Cardiac muscle cell (in vitro differentiated cells and primary cell): ENCODE measurements at regions not wholly inside any gene's neighbourhood (a gene's known extent, or its start where the extent isn't known, plus 50 kb on each side); places are given as distances from the start of the nearest gene placed in this dataset.

Experiments
- DNase-seq, 2 donors: peaks; one replicate each; pipeline versions ENCODE4 v3.0.0 to v3.0.0-alpha.2; 2010 to 2017; ENCODE audit warnings: low read depth in 1 of 2, low spot score in 1 of 2
- H3K27ac ChIP-seq: fragments of 200-600 bp; sonication (generic); 2 replicates; pipeline ENCODE4 v1.5.1; 2016
- H3K27me3 ChIP-seq: fragments of 200-600 bp; sonication (generic); 2 replicates; pipeline ENCODE4 v1.6.0; 2016; ENCODE audit warnings: control low read depth
- H3K36me3 ChIP-seq: fragments of 200-600 bp; sonication (generic); 2 replicates; pipeline ENCODE4 v1.5.1; 2016; ENCODE audit warnings: control low read depth
- H3K4me1 ChIP-seq: fragments of 200-600 bp; sonication (generic); 2 replicates; pipeline ENCODE4 v1.8.1; 2017; ENCODE audit warnings: low read depth, mild to moderate bottlenecking, mixed run types
- H3K4me3 ChIP-seq: fragments of 200-600 bp; sonication (generic); 2 replicates; pipeline ENCODE4 v1.5.1; 2016; ENCODE audit warnings: mild to moderate bottlenecking
- H3K9me3 ChIP-seq: fragments of 200-600 bp; sonication (generic); 2 replicates; pipeline ENCODE4 v1.5.1; 2017; ENCODE audit warnings: low read depth, mild to moderate bottlenecking, control low read depth
- TF ChIP-seq, protein P1 (sequence below): IDR thresholded peaks from 2 replicates; pipeline ENCODE4 v1.5.1; 2012; ENCODE audit warnings: low read depth, mild to moderate bottlenecking, low read length

DNA sequence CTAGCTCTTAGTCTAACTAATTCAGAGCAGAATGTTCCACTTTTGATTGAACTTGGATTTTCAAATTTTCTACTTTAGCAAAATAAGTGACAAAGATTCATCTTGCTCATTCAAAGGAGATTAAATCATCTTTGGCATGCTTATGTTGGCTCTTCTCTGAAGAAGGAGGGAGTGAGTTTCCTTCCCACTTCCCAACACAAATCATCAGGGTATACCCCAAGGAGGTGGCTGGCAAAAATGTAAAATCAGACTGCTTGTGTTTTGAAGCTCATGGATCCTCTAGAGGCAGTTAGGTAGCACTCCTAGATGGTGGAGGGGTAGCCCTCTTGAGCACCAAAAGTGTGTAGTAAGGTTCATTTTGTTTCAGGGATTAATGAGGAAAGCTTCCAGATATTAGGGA is 343.1 kb downstream of the OSTF1 start:
- no peak overlapping the region for H3K4me3 ChIP-seq
- H3K27me3 ChIP-seq = no peaks in the 10 kb centered on the region
- H3K4me1 ChIP-seq = no peaks in the 10 kb centered on the region
- H3K36me3 ChIP-seq = no peaks in the 10 kb centered on the region
- no peak overlapping the region for H3K27ac ChIP-seq
- TF ChIP-seq, protein P1, sequence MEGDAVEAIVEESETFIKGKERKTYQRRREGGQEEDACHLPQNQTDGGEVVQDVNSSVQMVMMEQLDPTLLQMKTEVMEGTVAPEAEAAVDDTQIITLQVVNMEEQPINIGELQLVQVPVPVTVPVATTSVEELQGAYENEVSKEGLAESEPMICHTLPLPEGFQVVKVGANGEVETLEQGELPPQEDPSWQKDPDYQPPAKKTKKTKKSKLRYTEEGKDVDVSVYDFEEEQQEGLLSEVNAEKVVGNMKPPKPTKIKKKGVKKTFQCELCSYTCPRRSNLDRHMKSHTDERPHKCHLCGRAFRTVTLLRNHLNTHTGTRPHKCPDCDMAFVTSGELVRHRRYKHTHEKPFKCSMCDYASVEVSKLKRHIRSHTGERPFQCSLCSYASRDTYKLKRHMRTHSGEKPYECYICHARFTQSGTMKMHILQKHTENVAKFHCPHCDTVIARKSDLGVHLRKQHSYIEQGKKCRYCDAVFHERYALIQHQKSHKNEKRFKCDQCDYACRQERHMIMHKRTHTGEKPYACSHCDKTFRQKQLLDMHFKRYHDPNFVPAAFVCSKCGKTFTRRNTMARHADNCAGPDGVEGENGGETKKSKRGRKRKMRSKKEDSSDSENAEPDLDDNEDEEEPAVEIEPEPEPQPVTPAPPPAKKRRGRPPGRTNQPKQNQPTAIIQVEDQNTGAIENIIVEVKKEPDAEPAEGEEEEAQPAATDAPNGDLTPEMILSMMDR = no peak
- no peak for DNase-seq
- H3K9me3 ChIP-seq = no peaks in the 10 kb centered on the region

DNA sequence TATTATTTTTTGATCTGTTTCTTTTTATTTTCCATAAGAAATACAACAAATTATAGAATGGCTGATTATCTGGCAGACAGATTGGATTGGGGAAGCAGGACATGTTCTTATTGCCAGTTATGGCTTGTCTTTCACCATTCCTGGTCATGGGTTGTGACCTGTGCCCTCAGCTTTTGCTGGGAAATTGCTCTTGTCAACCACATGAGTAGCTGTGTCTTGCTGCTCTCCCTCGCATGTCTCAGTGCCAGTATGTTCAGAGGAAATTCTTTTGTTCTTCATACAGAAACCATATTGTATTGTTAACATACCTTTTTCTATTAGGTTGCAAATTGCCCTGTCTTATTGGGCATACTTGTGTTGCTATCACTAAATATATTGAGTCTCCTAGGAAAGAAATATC is 344.1 kb downstream of the OSTF1 start:
- Histone ChIP-seq H3K36me3 (no peaks in the 10 kb centered on the region), H3K4me1 (no peaks in the 10 kb centered on the region), H3K27me3 (no peaks in the 10 kb centered on the region), H3K4me3 (no peak overlapping the region), H3K9me3 (no peaks in the 10 kb centered on the region), H3K27ac (no peak overlapping the region)
- TF ChIP-seq, protein P1 = no peak
- no peak for DNase-seq

DNA sequence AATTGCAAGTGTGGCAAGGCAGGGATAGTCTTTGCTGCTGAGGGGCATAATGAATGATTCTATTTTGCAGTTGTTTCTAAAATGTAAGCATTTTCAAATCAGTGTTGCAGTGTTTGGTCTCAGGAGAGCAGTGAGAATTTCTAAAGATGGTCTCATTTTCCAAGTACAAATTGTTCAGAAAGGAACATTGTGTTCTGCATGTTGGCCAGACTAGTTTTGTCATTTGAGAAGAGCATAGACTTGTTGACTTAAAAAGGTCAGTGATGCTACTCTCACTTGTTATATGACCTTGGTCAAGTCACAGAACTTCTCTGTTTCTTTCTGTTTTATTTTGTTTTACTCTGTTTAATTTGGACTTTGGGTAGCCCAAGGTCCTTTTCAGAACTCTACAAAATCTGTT is 344.6 kb downstream of the OSTF1 start:
- Histone ChIP-seq H3K4me3 (no peak overlapping the region), H3K27me3 (no peaks in the 10 kb centered on the region), H3K27ac (no peak overlapping the region), H3K36me3 (no peaks in the 10 kb centered on the region), H3K4me1 (no peaks in the 10 kb centered on the region), H3K9me3 (no peaks in the 10 kb centered on the region)
- no peak for DNase-seq
- TF ChIP-seq, protein P1 = no peak

DNA sequence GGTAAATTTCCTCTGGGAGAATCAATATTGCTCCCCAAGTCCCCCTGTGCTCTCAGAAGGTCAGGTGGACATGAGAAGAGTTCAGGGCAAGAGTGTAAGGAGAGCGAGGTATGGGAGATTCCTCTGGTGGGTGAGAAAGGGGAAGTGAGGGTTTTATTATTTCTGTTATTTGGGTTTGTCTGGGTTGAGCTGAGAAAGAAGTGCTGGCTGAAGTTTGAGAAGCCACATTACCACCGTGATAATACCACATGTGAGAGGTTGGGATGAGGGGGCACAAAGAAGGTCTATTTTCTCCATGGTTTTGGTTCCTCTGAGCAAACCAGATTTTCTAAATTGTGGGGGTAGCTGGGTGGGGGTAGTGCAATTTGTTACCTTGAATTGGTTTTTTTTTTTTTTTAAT is 350.4 kb downstream of the OSTF1 start:
- no peaks in the 10 kb centered on the region for H3K9me3 ChIP-seq
- no peak overlapping the region for H3K27ac ChIP-seq
- no peaks in the 10 kb centered on the region for H3K4me1 ChIP-seq
- TF ChIP-seq, protein P1 = no peak
- H3K4me3 ChIP-seq = no peak overlapping the region
- no peaks in the 10 kb centered on the region for H3K27me3 ChIP-seq
- no peaks in the 10 kb centered on the region for H3K36me3 ChIP-seq
- DNase-seq = no peak

DNA sequence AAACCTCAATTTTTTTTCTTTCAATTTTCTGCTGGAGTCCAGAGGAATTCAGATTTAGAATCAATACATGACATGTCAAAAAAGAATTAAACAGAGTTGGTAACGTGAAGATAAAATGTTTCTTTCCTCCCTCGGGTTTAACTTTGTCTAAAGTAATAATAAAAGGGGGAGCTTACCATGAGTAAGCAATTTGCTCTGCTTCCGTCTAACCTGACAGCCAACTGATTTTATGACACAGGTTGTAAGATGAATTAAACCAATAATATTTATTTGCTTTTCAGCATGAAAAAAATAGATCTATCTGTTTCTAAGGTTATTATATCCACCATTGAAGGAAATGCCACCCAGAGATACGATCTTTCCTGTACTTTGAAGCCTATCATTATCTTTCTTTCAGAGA is 352.6 kb downstream of the OSTF1 start:
- TF ChIP-seq, protein P1 = no peak
- Histone ChIP-seq H3K4me1 (no peaks in the 10 kb centered on the region), H3K36me3 (no peaks in the 10 kb centered on the region), H3K27me3 (no peaks in the 10 kb centered on the region), H3K27ac (no peak overlapping the region), H3K4me3 (no peak overlapping the region), H3K9me3 (no peaks in the 10 kb centered on the region)
- no peak for DNase-seq

DNA sequence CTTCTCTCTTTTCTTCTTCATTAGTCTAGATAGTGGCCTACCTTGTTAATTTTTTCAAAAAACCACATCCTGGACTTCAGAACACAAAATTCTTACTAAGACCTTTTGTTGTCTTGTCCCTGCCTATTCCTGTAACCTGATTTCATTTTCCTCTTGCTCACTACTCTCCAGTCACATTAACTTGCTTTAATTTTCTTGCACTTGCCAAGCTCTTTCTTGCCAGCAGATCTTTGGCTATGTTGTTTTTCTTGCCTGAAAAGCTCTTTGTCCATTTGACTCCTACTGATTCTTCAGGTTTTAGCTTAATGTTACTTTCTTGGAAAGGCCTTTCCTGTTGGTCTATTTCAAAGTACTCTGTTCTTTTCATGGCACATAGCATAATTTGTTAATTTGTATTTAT is 356.8 kb downstream of the OSTF1 start:
- Histone ChIP-seq H3K4me3 (no peak overlapping the region), H3K9me3 (no peaks in the 10 kb centered on the region), H3K4me1 (no peaks in the 10 kb centered on the region), H3K36me3 (no peaks in the 10 kb centered on the region), H3K27ac (no peak overlapping the region), H3K27me3 (no peaks in the 10 kb centered on the region)
- TF ChIP-seq, protein P1 = no peak
- no peak for DNase-seq
